ENCODE measurements at regions not wholly inside any gene's neighbourhood (a gene's known extent, or its start where the extent isn't known, plus 50 kb on each side); places are given as distances from the start of the nearest gene placed in this dataset.
"Not testable (repeated sequence)": the region's sequence is repeated elsewhere in the genome, so short reads cannot be mapped to it uniquely, and the experiment has no call there.

- Histone ChIP-seq H3K9ac (ENCODE audit: low read depth in 1 of 3, low read length in 3 of 3) (no peak overlapping the region), H3K4me1 (ENCODE audit: control insufficient read depth in 3 of 3, insufficient read depth in 3 of 3, low read length in 3 of 3) (no peaks in the 10 kb centered on the region), H3K9me3 (ENCODE audit: control insufficient read depth in 3 of 3, low read length in 3 of 3) (no peaks in the 10 kb centered on the region), H3K27ac (ENCODE audit: low read depth, low read length) (no peak overlapping the region), H3K4me3 (ENCODE audit: low read length in 3 of 3) (no peak overlapping the region), H3K27me3 (ENCODE audit: control insufficient read depth in 3 of 3, insufficient read depth in 3 of 3, low read length in 3 of 3) (no peaks in the 10 kb centered on the region), H3K36me3 (ENCODE audit: control insufficient read depth in 3 of 3, insufficient read depth in 3 of 3, low read length in 3 of 3) (no peaks in the 10 kb centered on the region)
These were observed 1390.0 kb downstream of the STIM2 start for GRCh38 chr4:28250646-28251045.

- H3K4me3 ChIP-seq (ENCODE audit: low read length in 3 of 3): no peak overlapping the region
- no peak overlapping the region for H3K9ac ChIP-seq (ENCODE audit: low read depth in 1 of 3, low read length in 3 of 3)
- no peaks in the 10 kb centered on the region for H3K4me1 ChIP-seq (ENCODE audit: control insufficient read depth in 3 of 3, insufficient read depth in 3 of 3, low read length in 3 of 3)
- H3K36me3 ChIP-seq (ENCODE audit: control insufficient read depth in 3 of 3, insufficient read depth in 3 of 3, low read length in 3 of 3): no peaks in the 10 kb centered on the region
- H3K27me3 ChIP-seq (ENCODE audit: control insufficient read depth in 3 of 3, insufficient read depth in 3 of 3, low read length in 3 of 3): no peaks in the 10 kb centered on the region
- no peak overlapping the region for H3K27ac ChIP-seq (ENCODE audit: low read depth, low read length)
- no peaks in the 10 kb centered on the region for H3K9me3 ChIP-seq (ENCODE audit: control insufficient read depth in 3 of 3, low read length in 3 of 3)
These were observed 1391.2 kb downstream of the STIM2 start for GRCh38 chr4:28251831-28252230.

- Histone ChIP-seq H3K4me1 (ENCODE audit: control insufficient read depth in 3 of 3, insufficient read depth in 3 of 3, low read length in 3 of 3) (no peaks in the 10 kb centered on the region), H3K4me3 (ENCODE audit: low read length in 3 of 3) (no peak overlapping the region), H3K27ac (ENCODE audit: low read depth, low read length) (no peak overlapping the region), H3K36me3 (ENCODE audit: control insufficient read depth in 3 of 3, insufficient read depth in 3 of 3, low read length in 3 of 3) (no peaks in the 10 kb centered on the region), H3K9ac (ENCODE audit: low read depth in 1 of 3, low read length in 3 of 3) (no peak overlapping the region), H3K9me3 (ENCODE audit: control insufficient read depth in 3 of 3, low read length in 3 of 3) (no peaks in the 10 kb centered on the region), H3K27me3 (ENCODE audit: control insufficient read depth in 3 of 3, insufficient read depth in 3 of 3, low read length in 3 of 3) (no peaks in the 10 kb centered on the region)
These were observed 1393.4 kb downstream of the STIM2 start for GRCh38 chr4:28254003-28254402.

GRCh38 chr4:28256295-28256694 is 1395.7 kb downstream of the STIM2 start:
- Histone ChIP-seq H3K27ac (ENCODE audit: low read depth, low read length) (no peak overlapping the region), H3K9me3 (ENCODE audit: control insufficient read depth in 3 of 3, low read length in 3 of 3) (no peaks in the 10 kb centered on the region), H3K4me1 (ENCODE audit: control insufficient read depth in 3 of 3, insufficient read depth in 3 of 3, low read length in 3 of 3) (no peaks in the 10 kb centered on the region), H3K9ac (ENCODE audit: low read depth in 1 of 3, low read length in 3 of 3) (no peak overlapping the region), H3K36me3 (ENCODE audit: control insufficient read depth in 3 of 3, insufficient read depth in 3 of 3, low read length in 3 of 3) (no peaks in the 10 kb centered on the region), H3K27me3 (ENCODE audit: control insufficient read depth in 3 of 3, insufficient read depth in 3 of 3, low read length in 3 of 3) (no peaks in the 10 kb centered on the region), H3K4me3 (ENCODE audit: low read length in 3 of 3) (no peak overlapping the region)

- Histone ChIP-seq H3K27me3 (ENCODE audit: control insufficient read depth in 3 of 3, insufficient read depth in 3 of 3, low read length in 3 of 3) (no peaks in the 10 kb centered on the region), H3K36me3 (ENCODE audit: control insufficient read depth in 3 of 3, insufficient read depth in 3 of 3, low read length in 3 of 3) (no peaks in the 10 kb centered on the region), H3K4me3 (ENCODE audit: low read length in 3 of 3) (no peak overlapping the region), H3K9ac (ENCODE audit: low read depth in 1 of 3, low read length in 3 of 3) (no peak overlapping the region), H3K4me1 (ENCODE audit: control insufficient read depth in 3 of 3, insufficient read depth in 3 of 3, low read length in 3 of 3) (no peaks in the 10 kb centered on the region), H3K9me3 (ENCODE audit: control insufficient read depth in 3 of 3, low read length in 3 of 3) (no peaks in the 10 kb centered on the region), H3K27ac (ENCODE audit: low read depth, low read length) (no peak overlapping the region)
These were observed 1399.3 kb downstream of the STIM2 start for GRCh38 chr4:28259951-28260350.

- Histone ChIP-seq H3K27me3 (ENCODE audit: control insufficient read depth in 3 of 3, insufficient read depth in 3 of 3, low read length in 3 of 3) (no peaks in the 10 kb centered on the region), H3K9me3 (ENCODE audit: control insufficient read depth in 3 of 3, low read length in 3 of 3) (no peaks in the 10 kb centered on the region), H3K4me3 (ENCODE audit: low read length in 3 of 3) (no peak overlapping the region), H3K27ac (ENCODE audit: low read depth, low read length) (no peak overlapping the region), H3K9ac (ENCODE audit: low read depth in 1 of 3, low read length in 3 of 3) (no peak overlapping the region), H3K36me3 (ENCODE audit: control insufficient read depth in 3 of 3, insufficient read depth in 3 of 3, low read length in 3 of 3) (no peaks in the 10 kb centered on the region), H3K4me1 (ENCODE audit: control insufficient read depth in 3 of 3, insufficient read depth in 3 of 3, low read length in 3 of 3) (no peaks in the 10 kb centered on the region)
These were observed 1406.5 kb downstream of the STIM2 start for GRCh38 chr4:28267166-28267565.

GRCh38 chr4:28269426-28269825 is 1408.8 kb downstream of the STIM2 start:
- no peak overlapping the region for H3K9ac ChIP-seq (ENCODE audit: low read depth in 1 of 3, low read length in 3 of 3)
- H3K36me3 ChIP-seq (ENCODE audit: control insufficient read depth in 3 of 3, insufficient read depth in 3 of 3, low read length in 3 of 3): no peaks in the 10 kb centered on the region
- no peaks in the 10 kb centered on the region for H3K4me1 ChIP-seq (ENCODE audit: control insufficient read depth in 3 of 3, insufficient read depth in 3 of 3, low read length in 3 of 3)
- H3K27ac ChIP-seq (ENCODE audit: low read depth, low read length): no peak overlapping the region
- no peaks in the 10 kb centered on the region for H3K27me3 ChIP-seq (ENCODE audit: control insufficient read depth in 3 of 3, insufficient read depth in 3 of 3, low read length in 3 of 3)
- no peaks in the 10 kb centered on the region for H3K9me3 ChIP-seq (ENCODE audit: control insufficient read depth in 3 of 3, low read length in 3 of 3)
- H3K4me3 ChIP-seq (ENCODE audit: low read length in 3 of 3): no peak overlapping the region

GRCh38 chr4:28277931-28278330 is 1417.3 kb downstream of the STIM2 start:
- Histone ChIP-seq H3K9ac (ENCODE audit: low read depth in 1 of 3, low read length in 3 of 3) (no peak overlapping the region), H3K9me3 (ENCODE audit: control insufficient read depth in 3 of 3, low read length in 3 of 3) (no peaks in the 10 kb centered on the region), H3K27me3 (ENCODE audit: control insufficient read depth in 3 of 3, insufficient read depth in 3 of 3, low read length in 3 of 3) (no peaks in the 10 kb centered on the region), H3K27ac (ENCODE audit: low read depth, low read length) (no peak overlapping the region), H3K4me1 (ENCODE audit: control insufficient read depth in 3 of 3, insufficient read depth in 3 of 3, low read length in 3 of 3) (no peaks in the 10 kb centered on the region), H3K4me3 (ENCODE audit: low read length in 3 of 3) (no peak overlapping the region), H3K36me3 (ENCODE audit: control insufficient read depth in 3 of 3, insufficient read depth in 3 of 3, low read length in 3 of 3) (no peaks in the 10 kb centered on the region)

- H3K4me1 ChIP-seq (ENCODE audit: control insufficient read depth in 3 of 3, insufficient read depth in 3 of 3, low read length in 3 of 3): no peaks in the 10 kb centered on the region
- H3K27ac ChIP-seq (ENCODE audit: low read depth, low read length): no peak overlapping the region
- no peak overlapping the region for H3K9ac ChIP-seq (ENCODE audit: low read depth in 1 of 3, low read length in 3 of 3)
- H3K36me3 ChIP-seq (ENCODE audit: control insufficient read depth in 3 of 3, insufficient read depth in 3 of 3, low read length in 3 of 3): no peaks in the 10 kb centered on the region
- no peaks in the 10 kb centered on the region for H3K9me3 ChIP-seq (ENCODE audit: control insufficient read depth in 3 of 3, low read length in 3 of 3)
- H3K4me3 ChIP-seq (ENCODE audit: low read length in 3 of 3): no peak overlapping the region
- no peaks in the 10 kb centered on the region for H3K27me3 ChIP-seq (ENCODE audit: control insufficient read depth in 3 of 3, insufficient read depth in 3 of 3, low read length in 3 of 3)
These were observed 1418.0 kb downstream of the STIM2 start for GRCh38 chr4:28278676-28279075.

GRCh38 chr4:28279249-28279648 is 1418.6 kb downstream of the STIM2 start:
- H3K4me1 ChIP-seq (ENCODE audit: control insufficient read depth in 3 of 3, insufficient read depth in 3 of 3, low read length in 3 of 3): no peaks in the 10 kb centered on the region
- no peak overlapping the region for H3K4me3 ChIP-seq (ENCODE audit: low read length in 3 of 3)
- no peaks in the 10 kb centered on the region for H3K36me3 ChIP-seq (ENCODE audit: control insufficient read depth in 3 of 3, insufficient read depth in 3 of 3, low read length in 3 of 3)
- H3K9ac ChIP-seq (ENCODE audit: low read depth in 1 of 3, low read length in 3 of 3): no peak overlapping the region
- H3K9me3 ChIP-seq (ENCODE audit: control insufficient read depth in 3 of 3, low read length in 3 of 3): no peaks in the 10 kb centered on the region
- H3K27me3 ChIP-seq (ENCODE audit: control insufficient read depth in 3 of 3, insufficient read depth in 3 of 3, low read length in 3 of 3): no peaks in the 10 kb centered on the region
- H3K27ac ChIP-seq (ENCODE audit: low read depth, low read length): no peak overlapping the region

- H3K9me3 ChIP-seq (ENCODE audit: control insufficient read depth in 3 of 3, low read length in 3 of 3); H3K4me1 ChIP-seq (ENCODE audit: control insufficient read depth in 3 of 3, insufficient read depth in 3 of 3, low read length in 3 of 3); H3K27me3 ChIP-seq (ENCODE audit: control insufficient read depth in 3 of 3, insufficient read depth in 3 of 3, low read length in 3 of 3); H3K9ac ChIP-seq (ENCODE audit: low read depth in 1 of 3, low read length in 3 of 3); H3K36me3 ChIP-seq (ENCODE audit: control insufficient read depth in 3 of 3, insufficient read depth in 3 of 3, low read length in 3 of 3); H3K4me3 ChIP-seq (ENCODE audit: low read length in 3 of 3); H3K27ac ChIP-seq (ENCODE audit: low read depth, low read length): not testable (repeated sequence)
These were observed 1425.6 kb downstream of the STIM2 start for GRCh38 chr4:28286266-28286665.
